ENCODE measurements at regions not wholly inside any gene's neighbourhood (a gene's known extent, or its start where the extent isn't known, plus 50 kb on each side); places are given as distances from the start of the nearest gene placed in this dataset.

- TF ChIP-seq POLR2A (IDR thresholded peaks at IDR 0.05) (no peak), POLR2AphosphoS5 (IDR thresholded peaks at IDR 0.05) (no peak)
- TF ChIP-seq, protein P1, sequence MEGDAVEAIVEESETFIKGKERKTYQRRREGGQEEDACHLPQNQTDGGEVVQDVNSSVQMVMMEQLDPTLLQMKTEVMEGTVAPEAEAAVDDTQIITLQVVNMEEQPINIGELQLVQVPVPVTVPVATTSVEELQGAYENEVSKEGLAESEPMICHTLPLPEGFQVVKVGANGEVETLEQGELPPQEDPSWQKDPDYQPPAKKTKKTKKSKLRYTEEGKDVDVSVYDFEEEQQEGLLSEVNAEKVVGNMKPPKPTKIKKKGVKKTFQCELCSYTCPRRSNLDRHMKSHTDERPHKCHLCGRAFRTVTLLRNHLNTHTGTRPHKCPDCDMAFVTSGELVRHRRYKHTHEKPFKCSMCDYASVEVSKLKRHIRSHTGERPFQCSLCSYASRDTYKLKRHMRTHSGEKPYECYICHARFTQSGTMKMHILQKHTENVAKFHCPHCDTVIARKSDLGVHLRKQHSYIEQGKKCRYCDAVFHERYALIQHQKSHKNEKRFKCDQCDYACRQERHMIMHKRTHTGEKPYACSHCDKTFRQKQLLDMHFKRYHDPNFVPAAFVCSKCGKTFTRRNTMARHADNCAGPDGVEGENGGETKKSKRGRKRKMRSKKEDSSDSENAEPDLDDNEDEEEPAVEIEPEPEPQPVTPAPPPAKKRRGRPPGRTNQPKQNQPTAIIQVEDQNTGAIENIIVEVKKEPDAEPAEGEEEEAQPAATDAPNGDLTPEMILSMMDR (IDR thresholded peaks at IDR 0.05 in 8 of 11, conservative IDR thresholded peaks at IDR 0.05 in 3 of 11), result no peak
Measured at GRCh38 chr1:79693441-79694114, 687.0 kb upstream of the ADGRL4 start.
